ENCODE measurements at regions not wholly inside any gene's neighbourhood (a gene's known extent, or its start where the extent isn't known, plus 50 kb on each side); places are given as distances from the start of the nearest gene placed in this dataset.

- H3K27me3 Mint-ChIP-seq = peaks cover 42% of the 10 kb centered on the region
- no peak overlapping the region for H3K4me3 Mint-ChIP-seq
- H3K36me3 Mint-ChIP-seq = peaks cover 13% of the 10 kb centered on the region
- H3K4me1 Mint-ChIP-seq = no peaks in the 10 kb centered on the region
- no peak overlapping the region for H3K27ac Mint-ChIP-seq
- peaks cover 35% of the 10 kb centered on the region for H3K9me3 Mint-ChIP-seq
Measured at GRCh38 chr18:77361382-77361781, 111.7 kb downstream of the GALR1 start.

- Mint-ChIP-seq H3K27ac (no peak overlapping the region), H3K4me1 (no peaks in the 10 kb centered on the region), H3K27me3 (peaks cover 28% of the 10 kb centered on the region), H3K4me3 (no peak overlapping the region), H3K9me3 (peaks cover 27% of the 10 kb centered on the region), H3K36me3 (peaks cover 6% of the 10 kb centered on the region)
Measured at GRCh38 chr18:77365667-77366066, 116.0 kb downstream of the GALR1 start.

- Mint-ChIP-seq H3K4me1 (no peaks in the 10 kb centered on the region), H3K4me3 (no peak overlapping the region), H3K9me3 (peaks cover 21% of the 10 kb centered on the region), H3K27ac (no peak overlapping the region), H3K27me3 (peaks cover 26% of the 10 kb centered on the region), H3K36me3 (peaks cover 2% of the 10 kb centered on the region)
Measured at GRCh38 chr18:77366067-77366719, 116.5 kb downstream of the GALR1 start.

DNA sequence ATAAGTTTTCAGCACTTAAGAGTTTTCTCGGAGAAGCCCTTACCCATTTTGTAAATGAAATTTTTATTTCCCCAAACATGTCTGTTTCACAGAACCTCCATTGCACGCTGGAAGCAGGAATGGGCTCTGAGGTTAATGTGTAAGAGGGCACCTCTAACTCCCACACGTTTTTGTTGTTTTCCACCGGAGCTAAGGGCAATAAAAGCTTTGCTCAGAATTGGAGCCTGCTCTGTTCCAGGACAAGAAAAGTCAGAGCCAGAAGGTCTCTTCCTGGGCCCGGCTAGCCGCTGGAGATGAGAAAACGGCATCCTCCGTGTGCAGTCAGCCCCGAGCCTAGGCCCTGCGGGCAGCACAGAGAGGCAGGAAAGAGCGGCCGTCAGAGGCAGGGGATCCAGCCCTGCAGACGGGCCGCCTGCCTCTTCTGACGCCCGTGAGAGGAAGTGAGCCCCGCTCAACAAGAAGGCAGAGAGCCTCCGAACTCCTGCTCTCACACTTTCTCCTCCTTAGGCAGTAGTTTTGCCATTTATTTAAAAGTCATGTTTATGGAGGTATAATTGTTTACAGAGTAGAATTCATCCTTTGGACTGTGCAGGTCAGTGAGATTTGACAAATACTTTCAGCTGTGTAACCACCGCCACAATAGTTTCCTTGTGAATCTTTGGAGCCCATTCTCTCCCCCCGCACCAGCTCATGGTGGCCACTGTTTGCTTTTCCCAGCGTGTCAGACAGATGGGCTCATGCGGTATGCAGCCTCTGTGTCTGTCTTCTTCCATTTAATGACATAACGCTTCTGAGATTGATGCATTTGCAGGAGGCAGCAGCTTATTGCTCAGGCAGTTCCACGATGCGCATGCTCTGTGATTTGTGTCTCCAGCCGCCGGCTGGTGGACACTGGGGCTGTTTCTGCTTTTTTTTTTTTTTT, 117.3 kb downstream of the GALR1 start:
- no peak overlapping the region for H3K27ac Mint-ChIP-seq
- H3K4me1 Mint-ChIP-seq = no peaks in the 10 kb centered on the region
- H3K36me3 Mint-ChIP-seq = no peaks in the 10 kb centered on the region
- no peak overlapping the region for H3K4me3 Mint-ChIP-seq
- peaks cover 16% of the 10 kb centered on the region for H3K9me3 Mint-ChIP-seq
- peaks cover 21% of the 10 kb centered on the region for H3K27me3 Mint-ChIP-seq

DNA sequence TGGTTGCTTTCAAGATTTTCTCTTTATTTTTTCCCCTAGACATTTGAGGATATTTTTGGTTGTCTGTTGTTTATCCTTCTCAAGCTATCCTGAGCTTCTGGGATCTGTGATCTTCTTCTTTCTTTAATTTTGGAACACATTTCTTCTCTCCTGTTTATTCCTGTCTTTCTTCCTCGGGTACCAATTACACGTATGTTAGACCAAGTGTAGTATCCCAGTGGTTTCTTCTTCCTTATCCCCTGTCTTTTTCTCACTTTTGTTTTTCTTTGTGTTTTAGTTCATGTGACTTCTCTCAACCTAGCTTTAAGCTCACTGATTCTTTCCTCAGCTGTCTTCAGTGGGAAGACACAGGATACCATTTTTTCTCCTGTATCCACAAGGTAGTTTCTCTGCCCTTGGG, 120.0 kb downstream of the GALR1 start:
- Mint-ChIP-seq H3K36me3 (peaks cover 1% of the 10 kb centered on the region), H3K27ac (no peak overlapping the region), H3K4me1 (no peaks in the 10 kb centered on the region), H3K4me3 (no peak overlapping the region), H3K9me3 (peaks cover 5% of the 10 kb centered on the region), H3K27me3 (peaks cover 8% of the 10 kb centered on the region)

GRCh38 chr18:77373730-77374445, 124.2 kb downstream of the GALR1 start:
- Mint-ChIP-seq H3K27ac (no peak overlapping the region), H3K4me1 (no peaks in the 10 kb centered on the region), H3K36me3 (peaks cover 1% of the 10 kb centered on the region), H3K9me3 (peaks cover 5% of the 10 kb centered on the region), H3K4me3 (no peak overlapping the region), H3K27me3 (peaks cover 7% of the 10 kb centered on the region)

DNA sequence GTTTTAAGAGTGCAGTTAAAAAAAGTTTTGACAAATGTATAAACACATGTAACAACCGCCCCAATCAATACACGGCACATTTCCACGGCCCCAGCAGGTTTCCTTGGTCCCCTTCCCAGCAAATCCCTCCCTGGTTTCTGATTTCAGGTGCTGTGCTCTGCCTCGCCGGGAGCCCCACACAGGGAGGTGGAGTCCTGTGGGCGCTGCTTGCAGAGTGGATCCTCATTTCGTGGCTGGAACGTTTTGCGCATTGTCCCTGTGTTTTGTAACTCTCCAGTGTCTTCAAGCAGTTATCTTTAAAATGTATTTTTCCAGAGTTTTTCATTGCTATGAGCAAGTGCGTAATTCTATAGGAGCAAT, 124.8 kb downstream of the GALR1 start:
- Mint-ChIP-seq H3K27me3 (peaks cover 8% of the 10 kb centered on the region), H3K4me1 (no peaks in the 10 kb centered on the region), H3K27ac (no peak overlapping the region), H3K9me3 (peaks cover 5% of the 10 kb centered on the region), H3K4me3 (no peak overlapping the region), H3K36me3 (peaks cover 1% of the 10 kb centered on the region)

DNA sequence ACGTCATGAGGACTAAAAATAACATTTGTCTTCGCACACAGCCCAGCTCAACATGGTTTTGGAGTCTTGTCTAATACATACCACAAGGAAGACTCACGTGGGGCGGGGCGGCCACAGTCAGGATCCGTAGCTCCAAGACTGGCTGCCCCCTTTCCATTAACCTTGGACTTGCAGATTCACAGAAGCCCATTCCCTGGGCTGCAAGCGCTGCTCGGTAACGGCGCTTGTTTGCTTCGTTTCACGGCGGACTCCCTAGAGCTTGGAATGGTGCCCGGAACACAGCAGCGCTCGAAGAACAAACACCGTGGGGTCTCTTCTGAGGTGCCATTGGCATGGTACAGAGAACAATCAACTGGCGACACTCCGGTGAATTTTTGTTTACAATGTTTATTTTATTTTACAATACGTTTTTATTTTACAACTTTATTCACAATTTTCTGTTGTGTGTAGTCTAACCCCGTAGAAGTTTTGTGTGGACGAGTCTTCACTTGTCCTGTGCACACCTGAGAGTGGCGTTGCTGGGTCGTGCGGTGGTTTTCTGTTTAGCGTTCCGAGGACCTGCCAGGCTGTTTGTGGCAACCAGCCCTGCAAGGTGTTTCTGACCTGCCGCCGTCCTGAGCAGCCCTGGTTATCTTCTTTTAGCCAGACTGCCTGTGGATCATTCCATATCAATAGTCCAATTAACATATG, 126.5 kb downstream of the GALR1 start:
- Mint-ChIP-seq H3K9me3 (no peaks in the 10 kb centered on the region), H3K36me3 (peaks cover 1% of the 10 kb centered on the region), H3K27ac (no peak overlapping the region), H3K4me1 (no peaks in the 10 kb centered on the region), H3K27me3 (peaks cover 6% of the 10 kb centered on the region), H3K4me3 (no peak overlapping the region)

DNA sequence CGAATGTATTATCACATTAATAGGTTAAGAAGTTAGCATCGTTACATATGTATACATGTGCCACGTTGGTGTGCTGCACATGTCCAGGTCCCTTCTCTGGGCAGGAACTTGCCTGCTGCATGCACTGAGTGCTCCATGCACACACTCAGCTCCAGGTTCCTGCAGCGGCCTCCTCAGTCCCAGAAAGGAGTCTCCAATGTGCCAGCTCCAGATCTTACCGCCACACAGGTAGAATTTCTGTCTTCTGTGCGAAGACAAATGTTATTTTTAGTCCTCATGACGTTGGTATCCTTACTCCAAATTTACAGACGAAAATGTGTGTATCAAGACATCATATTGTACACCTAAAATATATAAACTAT, 127.1 kb downstream of the GALR1 start:
- Mint-ChIP-seq H3K36me3 (peaks cover 1% of the 10 kb centered on the region), H3K27ac (no peak overlapping the region), H3K4me1 (no peaks in the 10 kb centered on the region), H3K9me3 (no peaks in the 10 kb centered on the region), H3K4me3 (no peak overlapping the region), H3K27me3 (peaks cover 7% of the 10 kb centered on the region)

DNA sequence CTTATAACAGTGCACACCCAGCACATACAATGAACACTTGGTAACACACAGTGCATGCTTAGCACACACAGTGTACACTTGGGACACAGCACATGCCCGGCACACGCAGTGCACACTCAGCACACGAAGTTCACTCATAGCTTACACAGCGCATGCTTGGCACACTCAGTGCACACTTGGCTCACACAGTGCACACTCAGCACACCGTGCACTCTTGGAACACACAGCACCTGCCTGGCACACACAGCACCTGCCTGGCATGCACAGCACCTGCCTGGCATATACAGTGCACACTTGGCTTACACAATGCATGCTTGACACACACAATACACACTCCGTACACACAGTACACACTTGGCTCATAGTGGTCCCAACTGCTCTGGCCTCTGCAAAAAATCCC, 128.2 kb downstream of the GALR1 start:
- Mint-ChIP-seq H3K27ac (no peak overlapping the region), H3K4me1 (no peaks in the 10 kb centered on the region), H3K9me3 (no peaks in the 10 kb centered on the region), H3K4me3 (no peak overlapping the region), H3K27me3 (peaks cover 13% of the 10 kb centered on the region), H3K36me3 (peaks cover 1% of the 10 kb centered on the region)

DNA sequence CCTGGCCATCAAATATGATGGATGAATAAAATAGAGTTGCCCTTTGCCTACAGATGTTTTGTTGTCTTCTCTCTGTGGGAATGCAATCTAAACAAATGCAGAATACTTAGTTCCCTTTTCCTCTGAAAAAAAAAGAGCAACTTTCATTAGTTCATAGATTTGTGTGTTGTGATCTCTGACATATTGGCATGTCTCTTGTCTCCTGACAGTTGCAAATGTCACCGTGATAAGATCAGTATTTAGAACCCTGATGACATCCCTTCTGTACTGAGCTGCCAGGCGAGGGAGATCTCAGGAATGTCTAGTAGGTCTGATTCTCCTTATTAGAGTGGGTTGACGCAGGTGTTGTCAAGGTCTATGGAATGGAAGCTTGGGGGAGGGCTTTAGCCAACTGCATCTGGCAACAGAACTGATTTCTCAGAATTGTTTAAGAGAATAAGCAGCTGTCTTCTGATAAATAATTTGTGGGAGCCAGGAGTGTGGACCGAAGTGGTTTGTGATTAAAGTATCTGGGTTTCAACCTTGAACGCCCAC, 130.4 kb downstream of the GALR1 start:
- H3K4me3 Mint-ChIP-seq = no peak overlapping the region
- H3K27me3 Mint-ChIP-seq = peaks cover 23% of the 10 kb centered on the region
- no peak overlapping the region for H3K27ac Mint-ChIP-seq
- H3K9me3 Mint-ChIP-seq = no peaks in the 10 kb centered on the region
- no peaks in the 10 kb centered on the region for H3K36me3 Mint-ChIP-seq
- no peaks in the 10 kb centered on the region for H3K4me1 Mint-ChIP-seq

GRCh38 chr18:77380695-77381094, 131.0 kb downstream of the GALR1 start:
- Mint-ChIP-seq H3K4me3 (no peak overlapping the region), H3K4me1 (no peaks in the 10 kb centered on the region), H3K27ac (no peak overlapping the region), H3K27me3 (peaks cover 23% of the 10 kb centered on the region), H3K9me3 (no peaks in the 10 kb centered on the region), H3K36me3 (no peaks in the 10 kb centered on the region)

DNA sequence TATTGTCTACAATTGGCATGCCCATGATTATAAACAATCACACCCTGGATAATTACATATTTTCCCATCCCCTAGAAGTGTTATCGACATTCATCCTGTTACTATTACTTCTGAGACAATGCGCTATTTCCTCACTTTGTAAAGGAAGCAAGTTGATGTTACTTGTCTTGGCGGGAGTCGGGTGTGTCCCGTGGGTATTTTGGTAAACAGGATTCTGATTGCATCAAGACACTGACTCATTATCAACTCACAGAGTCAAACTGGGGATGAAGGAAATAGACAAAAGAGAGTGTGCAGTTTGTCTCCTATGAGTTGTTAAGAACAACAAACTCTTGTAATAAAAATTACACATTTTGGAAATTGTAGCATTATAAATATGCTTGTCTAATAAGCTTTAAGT, 142.7 kb downstream of the GALR1 start:
- no peak overlapping the region for H3K4me3 Mint-ChIP-seq
- no peaks in the 10 kb centered on the region for H3K9me3 Mint-ChIP-seq
- peaks cover 9% of the 10 kb centered on the region for H3K27me3 Mint-ChIP-seq
- H3K4me1 Mint-ChIP-seq = no peaks in the 10 kb centered on the region
- H3K27ac Mint-ChIP-seq = no peak overlapping the region
- no peaks in the 10 kb centered on the region for H3K36me3 Mint-ChIP-seq

- Mint-ChIP-seq H3K4me1 (no peaks in the 10 kb centered on the region), H3K27me3 (peaks cover 9% of the 10 kb centered on the region), H3K27ac (no peak overlapping the region), H3K36me3 (no peaks in the 10 kb centered on the region), H3K4me3 (no peak overlapping the region), H3K9me3 (no peaks in the 10 kb centered on the region)
Measured at GRCh38 chr18:77393519-77393918, 143.9 kb downstream of the GALR1 start.

GRCh38 chr18:77395953-77396352, 146.3 kb downstream of the GALR1 start:
- Mint-ChIP-seq H3K4me1 (no peaks in the 10 kb centered on the region), H3K27me3 (peaks cover 6% of the 10 kb centered on the region), H3K27ac (no peak overlapping the region), H3K9me3 (no peaks in the 10 kb centered on the region), H3K4me3 (no peak overlapping the region), H3K36me3 (no peaks in the 10 kb centered on the region)

Data from activated naive CD4-positive, alpha-beta T cell treated with anti-CD3 and anti-CD28 coated beads, Interleukin-2, amount 50 U/mL, for 24 hours (primary cell).